Caco-2 (cell line): ENCODE measurements at regions not wholly inside any gene's neighbourhood (a gene's known extent, or its start where the extent isn't known, plus 50 kb on each side); places are given as distances from the start of the nearest gene placed in this dataset.
"Not testable (repeated sequence)": the region's sequence is repeated elsewhere in the genome, so short reads cannot be mapped to it uniquely, and the experiment has no call there.

Experiments used
- BruUV-seq: library from RNA; stranded (reverse); fragments of 400-500 nt; replicated peaks from 2 replicates; lab custom pipeline; 2021; lab: Mats Ljungman, UMichigan
- CTCF ChIA-PET: fragments of 300-600 bp; sonication (Branson Sonifier 250); formaldehyde crosslinking; loops from one replicate; lab custom pipeline; 2022; ENCODE audit warnings: antibody characterized with exemption; lab: Charles Lee
- POLR2A ChIA-PET: fragments of 300-600 bp; sonication (Branson Sonifier 250); formaldehyde crosslinking; loops from one replicate; lab custom pipeline; 2022; ENCODE audit warnings: antibody characterized with exemption; lab: Charles Lee
- DNase-seq, 2 experiments: peaks; one replicate each; pipeline versions ENCODE4 v3.0.0 to v3.0.0-alpha.2; 2020 to 2022
- H3K27me3 ChIP-seq: replicated peaks from 2 replicates; pipeline ENCODE4 v1.6.0; 2011; ENCODE audit warnings: low read length; ENCODE audit not compliant: control insufficient read depth, insufficient read depth
- H3K36me3 ChIP-seq: 2 replicates; pipeline ENCODE4 v1.5.1; 2011; ENCODE audit warnings: low read length; ENCODE audit not compliant: control insufficient read depth, insufficient read depth
- H3K4me1 ChIP-seq: fragments of 250-450 bp; sonication (Bioruptor Pico); 2 replicates; pipeline ENCODE4 v1.5.1; 2020; ENCODE audit warnings: mild to moderate bottlenecking
- H3K4me3 ChIP-seq: 2 replicates; pipeline ENCODE4 v1.5.1; 2011; ENCODE audit warnings: low read depth, mild to moderate bottlenecking, control low read depth, low read length
- H3K9me3 ChIP-seq: fragments of 250-450 bp; sonication (Bioruptor Pico); 2 replicates; pipeline ENCODE4 v1.5.1; 2020; ENCODE audit warnings: mild to moderate bottlenecking, moderate library complexity
- H3K27ac Mint-ChIP-seq: one replicate; pipeline ENCODE4 v1.8.0; 2022; ENCODE audit warnings: mixed read lengths; ENCODE audit not compliant: unreplicated experiment
- H3K27me3 Mint-ChIP-seq: one replicate; pipeline ENCODE4 v1.8.0; 2022; ENCODE audit warnings: mixed read lengths; ENCODE audit not compliant: insufficient read depth, unreplicated experiment
- H3K36me3 Mint-ChIP-seq: one replicate; pipeline ENCODE4 v1.8.0; 2022; ENCODE audit warnings: mild to moderate bottlenecking, mixed read lengths; ENCODE audit not compliant: insufficient read depth, unreplicated experiment
- H3K4me1 Mint-ChIP-seq: one replicate; pipeline ENCODE4 v1.8.0; 2022; ENCODE audit warnings: low read depth, mixed read lengths; ENCODE audit not compliant: unreplicated experiment
- H3K4me3 Mint-ChIP-seq: one replicate; pipeline ENCODE4 v1.8.0; 2022; ENCODE audit warnings: mild to moderate bottlenecking, moderate library complexity, mixed read lengths; ENCODE audit not compliant: unreplicated experiment
- H3K9me3 Mint-ChIP-seq: one replicate; pipeline ENCODE4 v1.8.0; 2022; ENCODE audit warnings: mixed read lengths; ENCODE audit not compliant: unreplicated experiment
- CTCF ChIP-seq, 2 experiments: fragments of 200-600 bp in 1 of 2; IDR thresholded peaks; 1 replicate in 1 of 2; 2 replicates in 1 of 2; pipeline versions ENCODE4 v1.5.1 to v1.8.0; 2011 to 2022; ENCODE audit warnings: antibody characterized with exemption in 1 of 2, control low read depth in 1 of 2, inconsistent platforms in 1 of 2, low read depth in 1 of 2, low read length in 1 of 2, mild to moderate bottlenecking in 1 of 2, moderate library complexity in 1 of 2; ENCODE audit not compliant: insufficient read depth in 1 of 2, severe bottlenecking in 1 of 2, unreplicated experiment in 1 of 2
- intact Hi-C: fragments of 100-400 bp; cut with micrococcal nuclease; formaldehyde crosslinking; loops from one replicate; pipeline ENCODE4 v1.10.0; 2022; ENCODE audit not compliant: unreplicated experiment

- peaks cover 7% of the 10 kb centered on the region for H3K27me3 Mint-ChIP-seq
- TF ChIP-seq CTCF (IDR thresholded peaks at IDR 0.05; ENCODE audit: insufficient read depth in 1 of 2, low read depth in 1 of 2, low read length in 1 of 2, severe bottlenecking in 1 of 2, unreplicated experiment in 1 of 2), result no peak
- H3K36me3 ChIP-seq, result no peaks in the 10 kb centered on the region
- no peaks in the 10 kb centered on the region for H3K9me3 Mint-ChIP-seq
- H3K4me3 ChIP-seq, result no peak overlapping the region
- intact Hi-C loops, result no loop called here
- CTCF ChIA-PET, result no interaction called here
- no peaks in the 10 kb centered on the region for H3K4me1 Mint-ChIP-seq
- H3K9me3 ChIP-seq, result no peaks in the 10 kb centered on the region
- H3K4me3 Mint-ChIP-seq, result no peak overlapping the region
- no peaks in the 10 kb centered on the region for H3K4me1 ChIP-seq
- H3K27me3 ChIP-seq, result no peaks in the 10 kb centered on the region
- H3K36me3 Mint-ChIP-seq, result no peaks in the 10 kb centered on the region
- POLR2A ChIA-PET, result no interaction called here
- no peak for DNase-seq
- H3K27ac Mint-ChIP-seq, result no peak overlapping the region
- no TSS peak for BruUV-seq
Observed at GRCh38 chr4:138460477-138461414, 218.6 kb upstream of the SLC7A11 start.

- Histone ChIP-seq H3K36me3 (no peaks in the 10 kb centered on the region), H3K27me3 (no peaks in the 10 kb centered on the region), H3K9me3 (no peaks in the 10 kb centered on the region), H3K4me1 (no peaks in the 10 kb centered on the region), H3K4me3 (no peak overlapping the region)
- intact Hi-C loops, result no loop called here
- DNase-seq, result no peak
- Mint-ChIP-seq H3K27me3 (peaks cover 7% of the 10 kb centered on the region), H3K4me3 (no peak overlapping the region), H3K36me3 (no peaks in the 10 kb centered on the region), H3K27ac (no peak overlapping the region), H3K4me1 (no peaks in the 10 kb centered on the region), H3K9me3 (no peaks in the 10 kb centered on the region)
- BruUV-seq, result no TSS peak
- no peak for TF ChIP-seq CTCF (IDR thresholded peaks at IDR 0.05; ENCODE audit: insufficient read depth in 1 of 2, low read depth in 1 of 2, low read length in 1 of 2, severe bottlenecking in 1 of 2, unreplicated experiment in 1 of 2)
- CTCF ChIA-PET, result no interaction called here
- POLR2A ChIA-PET, result no interaction called here
Observed at GRCh38 chr4:138458751-138459150, 216.6 kb upstream of the SLC7A11 start.

GRCh38 chr4:138456349-138456748, 214.2 kb upstream of the SLC7A11 start:
- BruUV-seq, POLR2A ChIA-PET, H3K36me3 Mint-ChIP-seq, H3K4me1 ChIP-seq, intact Hi-C loops, H3K27me3 Mint-ChIP-seq, DNase-seq, H3K27me3 ChIP-seq, H3K36me3 ChIP-seq, H3K4me3 ChIP-seq, CTCF ChIA-PET, H3K9me3 Mint-ChIP-seq, H3K27ac Mint-ChIP-seq, H3K4me3 Mint-ChIP-seq, H3K4me1 Mint-ChIP-seq, H3K9me3 ChIP-seq: not testable (repeated sequence)
